NCI-H748 treated with DMSO at 0.1 percent for 48 hours (cell line): ENCODE measurements at regions not wholly inside any gene's neighbourhood (a gene's known extent, or its start where the extent isn't known, plus 50 kb on each side); places are given as distances from the start of the nearest gene placed in this dataset.

Experiments
- DNase-seq: peaks from one replicate; lab custom pipeline; 2025; lab: John Stamatoyannopoulos, UW

GRCh38 chr3:182725372-182726251 lies 67.7 kb upstream of the ATP11B start:
- no peak for DNase-seq

- no peak for DNase-seq
Observed at GRCh38 chr3:182726258-182727142, 66.8 kb upstream of the ATP11B start.

- no peak for DNase-seq
Observed at GRCh38 chr3:182728238-182728637, 65.1 kb upstream of the ATP11B start.

- no peak for DNase-seq
Observed at GRCh38 chr3:182729903-182730674, 63.2 kb upstream of the ATP11B start.

GRCh38 chr3:182730675-182731042 lies 62.6 kb upstream of the ATP11B start:
- DNase-seq: no peak

- DNase-seq: no peak
Observed at GRCh38 chr3:182731764-182732163, 61.5 kb upstream of the ATP11B start.

GRCh38 chr3:182732232-182733015 lies 60.9 kb upstream of the ATP11B start:
- no peak for DNase-seq

- no peak for DNase-seq
Observed at GRCh38 chr3:182735672-182736071, 57.6 kb upstream of the ATP11B start.

GRCh38 chr3:182737825-182738224 lies 55.5 kb upstream of the ATP11B start:
- no peak for DNase-seq

- DNase-seq: no peak
Observed at GRCh38 chr3:182738583-182739411, 54.5 kb upstream of the ATP11B start.

GRCh38 chr3:182739619-182740018 lies 53.7 kb upstream of the ATP11B start:
- peak; percentile 13 for DNase-seq

- DNase-seq: no peak
Observed at GRCh38 chr3:182740710-182741109, 52.6 kb upstream of the ATP11B start.

GRCh38 chr3:182741214-182741613 lies 52.1 kb upstream of the ATP11B start:
- no peak for DNase-seq
